LNCAP (cell line): ENCODE measurements at regions not wholly inside any gene's neighbourhood (a gene's known extent, or its start where the extent isn't known, plus 50 kb on each side); places are given as distances from the start of the nearest gene placed in this dataset.

Experiments
- TF ChIP-seq, protein P1 (sequence below): fragments of 450-650 bp; IDR thresholded peaks from 2 replicates; pipeline ENCODE4 v1.5.1; 2017; ENCODE audit warnings: mild to moderate bottlenecking

DNA sequence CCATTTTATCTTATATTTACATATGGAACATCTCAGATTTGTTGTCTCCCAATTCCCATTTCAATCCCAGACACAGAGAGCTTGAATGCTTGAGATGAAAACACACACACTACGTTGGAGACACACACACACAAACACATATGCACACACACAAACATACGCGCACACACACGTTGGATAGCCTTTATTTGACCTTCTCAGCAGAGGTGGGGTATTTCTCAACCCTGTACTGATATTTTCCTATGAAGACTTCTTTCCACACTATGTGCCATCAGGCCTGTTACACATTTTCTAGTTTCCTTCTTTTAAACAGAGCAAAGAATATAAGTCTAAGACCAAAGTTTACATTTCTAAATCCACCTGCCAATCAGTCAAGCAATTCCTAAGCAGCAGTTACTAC lies 291.0 kb downstream of the TAF11L14 start:
- TF ChIP-seq, protein P1, sequence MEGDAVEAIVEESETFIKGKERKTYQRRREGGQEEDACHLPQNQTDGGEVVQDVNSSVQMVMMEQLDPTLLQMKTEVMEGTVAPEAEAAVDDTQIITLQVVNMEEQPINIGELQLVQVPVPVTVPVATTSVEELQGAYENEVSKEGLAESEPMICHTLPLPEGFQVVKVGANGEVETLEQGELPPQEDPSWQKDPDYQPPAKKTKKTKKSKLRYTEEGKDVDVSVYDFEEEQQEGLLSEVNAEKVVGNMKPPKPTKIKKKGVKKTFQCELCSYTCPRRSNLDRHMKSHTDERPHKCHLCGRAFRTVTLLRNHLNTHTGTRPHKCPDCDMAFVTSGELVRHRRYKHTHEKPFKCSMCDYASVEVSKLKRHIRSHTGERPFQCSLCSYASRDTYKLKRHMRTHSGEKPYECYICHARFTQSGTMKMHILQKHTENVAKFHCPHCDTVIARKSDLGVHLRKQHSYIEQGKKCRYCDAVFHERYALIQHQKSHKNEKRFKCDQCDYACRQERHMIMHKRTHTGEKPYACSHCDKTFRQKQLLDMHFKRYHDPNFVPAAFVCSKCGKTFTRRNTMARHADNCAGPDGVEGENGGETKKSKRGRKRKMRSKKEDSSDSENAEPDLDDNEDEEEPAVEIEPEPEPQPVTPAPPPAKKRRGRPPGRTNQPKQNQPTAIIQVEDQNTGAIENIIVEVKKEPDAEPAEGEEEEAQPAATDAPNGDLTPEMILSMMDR: no peak

DNA sequence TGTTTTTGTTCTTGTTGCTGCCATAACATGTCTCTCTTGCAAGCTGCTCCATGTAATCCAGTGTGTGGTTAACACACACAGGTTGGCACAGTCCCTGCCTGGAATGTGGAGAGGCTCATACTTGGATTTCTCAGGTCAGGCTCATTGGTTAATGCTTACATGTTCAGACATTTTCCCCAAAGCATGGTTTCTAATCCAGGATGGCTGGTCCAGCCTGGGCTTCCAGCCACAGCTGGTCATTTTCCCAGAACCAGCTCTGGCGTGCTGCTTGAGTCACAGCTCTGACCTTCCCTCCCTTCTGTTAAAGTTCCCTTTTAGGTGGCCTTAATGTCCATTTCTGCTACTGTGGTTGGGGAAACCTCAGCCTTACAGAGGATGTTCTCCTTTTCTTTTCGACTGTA lies 294.3 kb downstream of the TAF11L14 start:
- TF ChIP-seq, protein P1: no peak

DNA sequence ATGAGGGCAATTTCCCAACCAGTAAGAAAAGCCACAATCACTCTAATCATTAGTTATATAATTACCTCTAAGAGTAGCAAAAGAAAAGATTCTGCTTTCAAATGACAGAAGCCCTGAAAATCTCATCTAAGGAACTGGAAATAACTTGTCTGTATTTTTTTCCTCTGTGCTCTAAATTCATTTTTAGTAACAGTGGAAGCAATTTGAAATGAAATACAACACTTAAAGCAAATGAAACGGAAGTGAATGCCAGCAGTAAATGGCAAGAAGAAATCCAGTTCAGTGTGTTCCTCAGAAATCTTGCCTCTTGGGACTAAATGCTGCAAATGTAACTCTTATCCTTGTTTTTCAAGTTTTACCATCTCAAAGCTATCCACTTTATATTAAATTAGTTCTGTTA lies 294.9 kb downstream of the TAF11L14 start:
- TF ChIP-seq, protein P1: no peak

DNA sequence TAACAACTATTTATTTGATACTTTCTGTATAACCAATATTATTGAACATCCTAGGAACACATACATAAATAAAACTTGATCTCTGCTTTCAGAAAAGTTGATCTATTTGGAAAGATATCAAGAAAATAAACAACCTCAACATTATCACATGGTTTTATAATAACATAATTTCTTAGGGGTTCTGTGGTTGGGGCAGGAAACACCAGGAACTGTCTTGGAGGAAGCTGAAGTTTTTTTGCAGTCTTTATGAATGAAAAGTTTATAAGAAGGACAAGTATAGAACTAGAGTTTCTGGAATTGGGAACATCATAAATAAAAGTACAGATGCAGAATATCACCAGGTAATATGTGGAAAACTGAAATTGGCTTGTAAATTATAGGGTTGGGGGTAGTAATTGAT lies 296.1 kb downstream of the TAF11L14 start:
- TF ChIP-seq, protein P1: no peak

DNA sequence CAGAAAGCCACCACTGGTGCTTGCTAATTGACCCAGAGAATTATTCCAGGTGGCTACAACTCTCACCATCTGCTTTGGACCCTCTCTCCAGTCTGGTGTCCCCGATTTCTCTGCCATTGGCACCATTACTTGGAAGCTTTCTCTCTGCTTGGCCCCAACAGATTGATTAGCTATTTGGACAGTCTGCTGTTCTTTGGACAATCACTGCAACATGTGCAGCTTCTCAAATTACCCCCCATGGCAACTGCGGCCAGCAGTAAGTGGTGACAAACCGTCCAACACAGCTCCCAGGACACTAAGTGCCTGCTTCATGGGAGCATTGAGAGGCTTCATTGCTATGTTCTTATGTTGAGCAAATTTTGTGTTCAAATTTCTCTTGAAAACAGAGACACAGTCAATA lies 309.8 kb downstream of the TAF11L14 start:
- TF ChIP-seq, protein P1: no peak

DNA sequence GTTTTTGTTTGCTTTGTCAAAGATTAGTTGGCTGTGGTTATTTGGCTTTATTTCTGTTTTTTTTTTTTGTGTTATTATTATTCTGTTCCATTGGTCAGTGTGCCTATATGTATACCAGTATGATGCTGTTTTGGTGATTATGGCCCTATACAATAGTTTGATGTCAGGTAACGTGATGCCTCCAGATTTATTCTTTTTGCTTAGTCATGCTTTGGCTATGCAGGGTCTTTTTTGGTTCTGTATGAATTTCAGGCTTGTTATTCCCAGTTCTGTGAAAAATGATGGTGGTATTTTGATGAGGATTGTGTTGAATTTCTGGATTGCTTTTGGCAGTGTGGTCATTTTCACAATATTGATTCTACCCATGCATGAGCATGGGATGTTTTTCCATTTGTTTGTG lies 312.8 kb downstream of the TAF11L14 start:
- TF ChIP-seq, protein P1: no peak

DNA sequence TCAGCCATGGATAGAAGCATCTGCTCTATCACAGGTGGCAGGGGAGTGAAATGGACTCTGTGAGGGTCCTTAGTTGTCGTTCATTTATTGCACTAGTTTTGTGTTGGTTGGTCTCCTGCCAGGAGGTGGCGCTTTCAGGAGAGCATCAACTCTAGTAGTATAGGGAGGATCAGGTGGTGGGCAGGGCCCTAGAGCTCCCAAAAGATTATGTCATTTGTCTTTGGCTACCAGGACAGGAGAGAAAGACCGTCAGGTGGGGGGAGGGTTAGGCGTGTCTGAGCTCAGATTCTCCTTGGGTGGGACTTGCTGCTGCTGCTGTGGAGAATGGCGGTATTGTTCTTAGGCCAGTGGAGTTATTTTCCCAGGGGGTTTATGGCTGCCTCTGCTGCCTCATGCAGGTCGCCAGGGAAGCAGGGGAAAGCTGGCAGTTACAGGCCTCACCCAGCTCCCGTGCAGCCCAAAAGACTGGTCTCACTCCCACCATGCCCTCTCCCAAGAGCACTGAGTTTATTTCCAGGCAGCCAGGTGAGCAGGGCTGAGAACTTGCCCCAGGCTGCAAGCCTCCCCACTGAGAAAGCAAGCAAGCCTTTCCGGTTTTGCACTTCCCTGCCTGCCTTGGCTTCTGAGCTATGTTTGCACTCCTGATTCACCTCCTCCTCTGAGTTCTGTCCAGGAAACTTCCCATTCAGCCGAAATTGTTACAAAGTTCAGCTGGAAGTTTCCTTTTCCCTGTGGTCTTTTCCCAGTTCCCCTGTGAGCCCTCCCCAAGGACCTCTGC lies 317.3 kb downstream of the TAF11L14 start:
- TF ChIP-seq, protein P1: peak; percentile 28; the same call in 1 of the 2 replicates

DNA sequence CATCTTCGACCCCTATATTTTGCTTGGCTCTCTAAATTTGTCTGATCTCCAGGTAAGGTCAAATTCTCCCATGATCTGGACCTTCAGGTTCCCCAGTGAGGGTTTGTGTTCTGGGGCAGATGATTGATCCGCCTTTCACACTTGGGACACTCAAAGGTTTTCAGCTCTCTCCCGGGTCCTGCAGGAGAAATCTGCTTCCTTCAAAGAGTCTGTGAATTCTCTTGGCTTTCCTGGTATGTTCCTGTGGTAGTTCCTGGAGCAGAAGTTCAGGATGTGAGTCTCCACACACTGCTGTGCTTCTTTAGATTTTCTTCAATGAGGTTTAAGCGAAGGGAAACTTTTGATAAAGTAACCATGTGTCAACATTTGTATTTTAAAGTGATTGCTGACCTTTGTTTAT lies 318.0 kb downstream of the TAF11L14 start:
- TF ChIP-seq, protein P1: no peak
